Renal cortex interstitium (tissue), 11 donors: ENCODE measurements at regions not wholly inside any gene's neighbourhood (a gene's known extent, or its start where the extent isn't known, plus 50 kb on each side); places are given as distances from the start of the nearest gene placed in this dataset.

ENCODE experiments used
- DNase-seq, 11 donors: peaks; one replicate each; pipeline ENCODE4 v3.0.0-alpha.2; 2013; ENCODE audit warnings: low read depth in 9 of 11, low spot score in 4 of 11; ENCODE audit errors: extremely low read depth in 1 of 11

GRCh38 chr3:106877627-106878026 is 499.6 kb upstream of the CCDC54 start:
- no peak for DNase-seq

DNA sequence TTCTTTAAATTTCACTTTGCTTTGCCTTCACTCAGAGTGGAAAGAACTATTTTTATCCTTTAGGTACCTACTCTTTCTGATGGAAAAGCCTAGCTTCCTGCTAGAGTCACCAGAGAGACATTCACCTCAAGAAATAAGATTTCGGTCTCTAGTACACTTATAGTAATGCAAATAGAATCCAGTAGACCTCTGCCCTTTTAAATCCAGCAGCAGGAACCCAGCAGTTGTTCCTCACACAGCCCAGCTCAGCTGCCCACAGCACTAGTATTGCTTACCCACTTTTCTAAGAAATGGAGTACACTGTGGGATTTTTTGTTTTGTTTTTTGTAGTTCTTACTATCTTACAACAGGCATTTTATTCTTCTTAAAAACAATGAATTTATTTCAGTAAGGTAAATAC is 497.0 kb upstream of the CCDC54 start:
- DNase-seq, result no peak

GRCh38 chr3:106881186-106881585 is 496.1 kb upstream of the CCDC54 start:
- DNase-seq, result no peak

DNA sequence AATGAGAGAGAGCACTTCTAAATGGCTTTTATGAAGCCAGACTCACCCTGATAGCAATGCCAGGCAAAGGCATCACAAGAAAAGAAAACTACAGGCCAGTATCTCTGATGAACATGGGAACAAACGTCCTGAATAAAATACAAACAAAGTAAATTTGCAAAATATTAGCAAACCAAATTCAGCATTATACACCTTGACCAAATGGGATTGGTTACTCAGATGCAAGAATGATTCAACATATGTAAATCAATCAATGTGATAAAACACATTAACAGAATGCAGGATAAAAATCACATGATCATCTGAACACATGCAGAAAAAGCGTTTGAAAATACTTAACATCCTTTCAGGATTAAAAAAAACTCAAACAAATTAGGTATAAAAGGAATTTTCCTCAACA is 494.9 kb upstream of the CCDC54 start:
- DNase-seq, result no peak

DNA sequence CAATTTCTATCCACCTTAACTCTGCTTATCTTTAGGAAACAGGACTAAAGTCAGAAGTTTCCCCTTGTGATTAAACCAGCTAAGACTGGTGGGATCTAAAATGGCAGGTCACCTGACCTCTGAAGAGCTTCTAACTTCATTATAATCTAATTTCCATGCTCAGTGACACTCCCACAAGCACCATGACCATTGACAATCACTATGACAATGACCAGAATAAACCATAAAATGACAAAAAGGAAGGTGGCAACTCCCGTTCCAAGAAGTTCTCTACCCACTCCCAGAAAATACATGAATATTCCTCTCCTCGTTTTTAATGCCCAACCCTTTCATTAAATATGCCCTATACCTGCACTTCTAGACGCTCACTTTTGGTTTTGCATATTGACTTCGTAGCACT is 471.2 kb upstream of the CCDC54 start:
- DNase-seq, result no peak

DNA sequence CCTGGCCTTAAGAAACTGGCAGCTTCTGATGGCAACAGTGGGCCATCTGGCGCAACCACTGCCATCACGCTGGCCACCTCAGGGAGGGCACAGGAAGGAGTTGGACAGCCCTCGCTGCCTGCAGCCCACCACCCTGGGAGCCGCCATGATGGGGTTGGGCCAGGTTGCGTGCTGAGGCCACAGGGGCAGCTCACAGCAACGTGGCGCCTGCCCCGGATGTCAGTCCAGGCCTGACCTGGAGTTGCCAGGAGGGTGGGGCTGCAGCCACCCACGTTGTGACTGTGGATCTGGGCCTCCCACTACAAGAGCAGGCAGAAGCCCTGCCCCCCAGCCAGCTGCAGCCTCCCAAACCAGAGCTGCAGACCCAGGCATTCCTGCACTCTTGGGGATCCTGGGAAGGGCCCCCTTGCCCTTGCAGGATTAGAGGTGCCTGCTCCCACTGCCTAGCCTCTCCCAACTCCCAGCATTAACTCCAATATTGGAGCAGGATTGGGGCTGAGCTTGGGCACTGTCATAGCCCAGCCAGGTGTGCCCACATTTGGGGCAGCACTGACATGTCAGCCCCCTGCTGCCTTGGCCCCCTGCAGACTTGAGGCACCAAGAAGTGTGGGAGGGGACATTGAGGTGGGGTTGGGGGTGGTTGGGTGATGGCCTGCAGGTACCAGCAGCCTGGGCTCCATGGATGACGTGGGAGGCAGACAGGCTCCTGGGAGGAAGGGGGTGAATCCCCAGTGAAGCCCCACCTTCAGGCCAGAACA is 468.9 kb upstream of the CCDC54 start:
- no peak for DNase-seq

- peak in 1 of 11 donors; percentile 1 for DNase-seq
These were observed 464.0 kb upstream of the CCDC54 start for GRCh38 chr3:106913111-106913698.

DNA sequence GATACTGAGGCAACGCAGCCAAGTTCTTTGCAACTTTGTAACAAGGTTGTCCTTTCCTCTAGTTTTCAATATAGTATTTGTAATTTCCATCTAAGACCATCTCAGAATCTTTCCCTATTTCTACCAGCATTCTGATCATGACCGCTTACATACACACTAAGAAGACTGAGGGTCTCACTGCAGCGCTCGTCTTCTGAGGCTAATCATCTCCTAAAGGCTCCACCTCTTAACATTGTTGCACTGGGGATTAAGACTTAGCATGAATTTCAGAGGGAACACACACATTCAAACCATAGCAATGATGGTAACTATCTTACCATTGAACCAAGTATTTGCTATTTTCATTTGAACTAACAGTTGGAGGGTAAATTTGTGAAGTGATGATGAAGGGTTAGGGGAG is 463.3 kb upstream of the CCDC54 start:
- no peak for DNase-seq

GRCh38 chr3:106920609-106921008 is 456.6 kb upstream of the CCDC54 start:
- no peak for DNase-seq

DNA sequence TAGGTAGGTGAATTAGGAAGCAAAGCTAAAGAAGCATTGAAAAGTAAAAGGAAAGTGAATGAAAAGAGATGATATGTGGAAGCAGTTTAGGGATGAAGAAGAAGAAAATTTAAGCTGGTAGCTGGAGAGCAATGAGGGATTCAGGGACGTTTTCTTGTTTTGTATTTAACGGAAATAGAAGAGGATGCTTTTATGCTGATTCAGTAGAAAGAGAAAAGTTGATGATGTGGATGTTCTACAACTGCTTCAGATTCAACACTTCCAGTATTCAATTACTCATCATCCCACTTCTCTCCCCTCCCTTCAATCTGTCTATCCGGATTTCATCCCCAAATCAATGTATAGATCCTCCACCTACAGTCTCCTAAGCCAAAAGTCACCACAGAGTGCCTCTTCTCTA is 448.2 kb upstream of the CCDC54 start:
- DNase-seq, result no peak

DNA sequence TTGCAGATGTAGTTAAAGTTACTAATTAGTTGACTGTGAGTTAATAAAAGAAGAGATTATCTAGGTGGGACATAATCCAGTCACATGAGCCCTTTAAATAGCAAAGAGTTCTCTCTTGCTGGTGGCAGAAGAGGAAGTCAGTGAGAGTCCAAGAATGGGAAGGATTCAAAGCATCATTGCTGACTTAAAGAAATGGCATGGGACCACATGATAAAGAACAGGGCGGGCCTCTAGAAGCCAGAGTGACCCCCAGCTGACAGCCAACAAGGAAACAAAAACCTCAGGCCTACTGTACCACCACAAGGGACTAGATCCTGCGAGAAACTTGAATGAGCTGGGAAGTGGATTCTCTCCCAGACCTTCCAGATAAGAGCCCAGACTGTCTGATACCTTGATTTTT is 447.2 kb upstream of the CCDC54 start:
- DNase-seq, result no peak

- DNase-seq, result no peak
These were observed 445.3 kb upstream of the CCDC54 start for GRCh38 chr3:106931904-106932303.

DNA sequence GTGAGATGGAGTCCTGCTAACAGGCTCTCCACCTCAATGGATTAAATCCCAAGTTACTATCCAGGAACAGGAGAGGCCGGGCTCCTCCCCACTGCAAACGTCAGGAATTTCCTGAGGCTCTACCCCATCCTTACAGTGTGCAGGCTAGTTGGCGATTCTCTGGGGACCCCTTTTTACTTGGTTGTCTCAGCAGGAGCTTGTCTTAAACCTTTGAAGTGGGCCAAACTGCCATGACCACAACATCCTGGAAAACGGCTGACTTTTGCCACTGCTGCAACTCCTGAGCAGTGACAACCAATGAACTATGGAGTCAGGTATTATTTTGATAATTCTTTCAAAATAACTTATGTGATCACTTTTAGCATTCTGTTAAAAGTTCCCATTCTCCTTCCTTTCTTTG is 440.9 kb upstream of the CCDC54 start:
- no peak for DNase-seq

DNA sequence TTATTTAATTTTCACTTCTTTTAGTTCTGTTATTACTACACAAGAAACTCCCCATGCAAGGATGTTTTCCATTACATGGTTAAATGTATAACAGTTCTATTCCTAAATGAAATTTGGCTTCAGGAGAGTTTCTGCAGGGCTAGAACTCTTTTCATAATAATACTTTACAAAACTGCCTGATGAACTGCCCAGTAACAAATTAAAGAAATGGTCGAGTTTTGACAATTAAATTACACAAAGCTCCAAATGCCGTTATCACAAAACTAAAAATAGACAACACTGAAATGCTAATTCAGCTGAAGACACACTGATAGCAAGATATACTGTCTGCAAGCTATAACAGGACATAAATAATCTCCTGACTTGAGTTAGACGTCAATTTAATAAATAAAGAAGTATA is 435.2 kb upstream of the CCDC54 start:
- DNase-seq, result no peak

DNA sequence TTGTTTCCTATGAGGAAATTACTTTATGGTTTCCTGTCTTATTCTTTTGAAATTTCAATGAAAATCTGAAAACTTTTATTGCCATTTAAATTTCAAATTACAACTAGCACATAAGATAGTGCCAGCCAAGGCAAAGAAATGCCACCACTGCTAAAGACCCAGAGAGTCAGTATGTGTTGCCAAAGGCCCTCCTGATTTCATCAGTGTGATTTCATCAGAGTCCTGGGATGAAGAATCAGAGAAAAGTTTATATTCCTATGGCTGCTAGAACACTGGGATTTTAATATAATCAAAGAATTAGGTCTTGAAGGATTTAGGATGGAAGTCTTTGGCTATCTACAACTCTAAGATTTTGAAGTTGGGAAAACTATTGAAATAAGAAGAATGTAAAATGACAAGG is 434.2 kb upstream of the CCDC54 start:
- DNase-seq, result no peak

- DNase-seq, result no peak
These were observed 431.8 kb upstream of the CCDC54 start for GRCh38 chr3:106945435-106945834.

DNA sequence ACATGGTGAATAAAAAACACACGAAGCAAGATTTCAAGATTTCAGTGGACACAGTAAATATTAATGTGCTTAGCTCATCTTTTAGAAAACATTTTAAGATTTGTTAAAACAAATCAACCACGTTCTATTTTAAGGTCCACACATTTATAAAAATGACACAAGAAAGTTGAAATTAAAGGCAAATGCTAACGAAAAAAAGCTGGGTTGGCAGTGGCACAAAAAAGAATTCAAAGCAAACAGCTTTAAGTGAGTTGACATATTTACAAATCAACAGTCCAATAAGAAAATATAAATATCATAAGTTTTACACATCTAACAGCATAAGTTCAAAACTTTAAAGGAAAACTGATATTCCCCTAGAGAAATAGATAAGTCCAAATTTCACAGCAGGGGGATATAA is 430.4 kb upstream of the CCDC54 start:
- DNase-seq, result no peak

GRCh38 chr3:106957029-106957428 is 420.2 kb upstream of the CCDC54 start:
- DNase-seq, result no peak

DNA sequence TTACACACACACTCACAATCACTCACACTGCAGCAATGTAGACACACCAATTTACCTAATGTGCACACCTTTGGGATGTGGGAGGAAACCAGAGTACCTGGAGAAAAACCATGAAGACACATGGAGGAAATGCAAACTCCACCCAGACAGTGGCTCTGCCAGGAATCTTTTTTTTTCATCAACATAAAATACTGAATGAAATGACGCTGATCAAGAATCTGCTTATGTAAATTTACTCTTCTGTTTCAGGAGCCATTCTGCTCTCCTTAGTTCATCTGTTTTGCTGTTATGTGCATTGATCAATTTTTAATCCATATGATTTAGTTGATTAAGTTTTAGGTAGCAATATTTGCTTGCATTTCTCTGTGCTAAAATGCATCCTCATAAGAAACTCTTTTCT is 414.2 kb upstream of the CCDC54 start:
- DNase-seq, result no peak

- peak; percentile 16 to 65 (median 44) for DNase-seq
These were observed 413.8 kb upstream of the CCDC54 start for GRCh38 chr3:106963442-106963841.

DNA sequence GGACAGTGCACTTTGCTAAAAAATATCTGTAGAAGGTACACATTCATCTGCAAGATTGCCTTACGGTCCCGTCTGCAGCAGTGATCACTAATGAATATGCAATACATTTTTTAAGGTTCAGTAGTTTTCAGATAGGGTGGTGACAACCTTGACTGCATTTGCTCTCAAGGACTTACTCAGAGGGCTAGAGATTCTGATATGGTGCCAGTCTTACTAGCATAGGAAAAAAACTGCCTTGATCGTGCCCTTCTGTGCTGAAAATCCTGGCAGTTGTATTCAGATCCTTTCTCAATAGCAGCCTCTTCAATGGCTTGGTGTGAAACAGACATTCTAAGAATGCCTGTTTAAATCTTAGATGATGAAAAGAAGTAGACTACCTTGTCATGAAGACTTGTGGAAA is 411.9 kb upstream of the CCDC54 start:
- no peak for DNase-seq
